Uterus (tissue), 2 donors: ENCODE measurements at regions not wholly inside any gene's neighbourhood (a gene's known extent, or its start where the extent isn't known, plus 50 kb on each side); places are given as distances from the start of the nearest gene placed in this dataset.

ENCODE experiments used
- POLR2A ChIP-seq, 2 donors: fragments of 450-650 bp; IDR thresholded peaks; one replicate each; pipeline ENCODE4 v1.6.1; 2016; ENCODE audit warnings: antibody characterized with exemption in 2 of 2, mild to moderate bottlenecking in 1 of 2, moderate library complexity in 1 of 2
- TF ChIP-seq, protein P1 (sequence below), 4 experiments: fragments of 200-600 bp in 2 of 4; fragments of 450-650 bp in 2 of 4; sonication (generic) in 2 of 4; IDR thresholded peaks; one replicate each; pipeline ENCODE4 v1.5.1; 2016 to 2019; ENCODE audit warnings: antibody characterized with exemption in 4 of 4, mild to moderate bottlenecking in 2 of 4, moderate library complexity in 1 of 4

DNA sequence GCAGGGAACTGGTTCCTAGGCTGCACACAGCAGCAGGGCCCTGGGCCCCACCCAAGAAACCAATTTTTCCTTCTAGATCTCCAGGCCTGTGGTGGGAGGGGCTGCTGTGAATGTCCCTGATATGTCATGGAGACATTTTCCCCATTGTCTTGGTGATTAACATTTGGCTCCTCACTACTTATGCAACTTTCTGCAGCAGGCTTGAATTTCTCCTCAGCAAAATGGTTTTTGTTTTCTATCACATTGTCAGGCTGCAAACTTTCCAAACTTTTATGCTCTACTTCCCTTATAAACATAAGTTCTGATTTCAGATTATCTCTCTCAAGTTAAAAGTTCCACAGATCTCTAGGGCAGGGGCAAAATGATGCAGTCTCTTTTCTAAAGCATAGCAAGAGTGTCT lies 310.2 kb upstream of the PCDH20 start:
- TF ChIP-seq, protein P1, sequence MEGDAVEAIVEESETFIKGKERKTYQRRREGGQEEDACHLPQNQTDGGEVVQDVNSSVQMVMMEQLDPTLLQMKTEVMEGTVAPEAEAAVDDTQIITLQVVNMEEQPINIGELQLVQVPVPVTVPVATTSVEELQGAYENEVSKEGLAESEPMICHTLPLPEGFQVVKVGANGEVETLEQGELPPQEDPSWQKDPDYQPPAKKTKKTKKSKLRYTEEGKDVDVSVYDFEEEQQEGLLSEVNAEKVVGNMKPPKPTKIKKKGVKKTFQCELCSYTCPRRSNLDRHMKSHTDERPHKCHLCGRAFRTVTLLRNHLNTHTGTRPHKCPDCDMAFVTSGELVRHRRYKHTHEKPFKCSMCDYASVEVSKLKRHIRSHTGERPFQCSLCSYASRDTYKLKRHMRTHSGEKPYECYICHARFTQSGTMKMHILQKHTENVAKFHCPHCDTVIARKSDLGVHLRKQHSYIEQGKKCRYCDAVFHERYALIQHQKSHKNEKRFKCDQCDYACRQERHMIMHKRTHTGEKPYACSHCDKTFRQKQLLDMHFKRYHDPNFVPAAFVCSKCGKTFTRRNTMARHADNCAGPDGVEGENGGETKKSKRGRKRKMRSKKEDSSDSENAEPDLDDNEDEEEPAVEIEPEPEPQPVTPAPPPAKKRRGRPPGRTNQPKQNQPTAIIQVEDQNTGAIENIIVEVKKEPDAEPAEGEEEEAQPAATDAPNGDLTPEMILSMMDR (IDR thresholded peaks at IDR 0.05), result no peak
- TF ChIP-seq POLR2A (IDR thresholded peaks at IDR 0.05), result no peak
